Thymus (tissue), 11 donors: ENCODE measurements at regions not wholly inside any gene's neighbourhood (a gene's known extent, or its start where the extent isn't known, plus 50 kb on each side); places are given as distances from the start of the nearest gene placed in this dataset.

Source experiments
- DNase-seq, 9 donors: peaks; one replicate each; pipeline ENCODE4 v3.0.0-alpha.2; 2013; ENCODE audit warnings: low spot score in 9 of 9, low read depth in 6 of 9, missing footprints in 1 of 9
- H3K27ac ChIP-seq, 2 donors: one replicate each; pipeline ENCODE4 v1.5.1; 2013; ENCODE audit warnings: control low read depth in 1 of 2, low read depth in 1 of 2, low read length in 1 of 2, mild to moderate bottlenecking in 1 of 2, moderate library complexity in 1 of 2
- H3K27me3 ChIP-seq, 2 donors: one replicate each; pipeline ENCODE4 v1.5.1; 2013; ENCODE audit warnings: low read length in 1 of 2; ENCODE audit not compliant: control insufficient read depth in 2 of 2, insufficient read depth in 1 of 2
- H3K36me3 ChIP-seq, 2 donors: one replicate each; pipeline ENCODE4 v1.5.1; 2013; ENCODE audit warnings: low read length in 1 of 2, mild to moderate bottlenecking in 1 of 2, moderate library complexity in 1 of 2; ENCODE audit not compliant: control insufficient read depth in 2 of 2, insufficient read depth in 2 of 2
- H3K4me1 ChIP-seq, 2 donors: one replicate each; pipeline ENCODE4 v1.5.1; 2013; ENCODE audit warnings: low read length in 2 of 2; ENCODE audit not compliant: control insufficient read depth in 2 of 2, insufficient read depth in 2 of 2
- H3K4me3 ChIP-seq, 2 donors: one replicate each; pipeline ENCODE4 v1.5.1; 2013; ENCODE audit warnings: low read length in 2 of 2, control low read depth in 1 of 2, mild to moderate bottlenecking in 1 of 2
- H3K9me3 ChIP-seq, 2 donors: one replicate each; pipeline ENCODE4 v1.5.1; 2013; ENCODE audit warnings: low read length in 1 of 2, mild to moderate bottlenecking in 1 of 2; ENCODE audit not compliant: control insufficient read depth in 2 of 2, insufficient read depth in 1 of 2
- WGBS: extraction: QIAGEN DNeasy Blood & Tissue Kit; methylation state at CpG from one replicate; pipeline ENCODE4 v1.1.7; 2013; 5-methylcytosine and 5-hydroxymethylcytosine counted together
- donor health status: healthy.

DNA sequence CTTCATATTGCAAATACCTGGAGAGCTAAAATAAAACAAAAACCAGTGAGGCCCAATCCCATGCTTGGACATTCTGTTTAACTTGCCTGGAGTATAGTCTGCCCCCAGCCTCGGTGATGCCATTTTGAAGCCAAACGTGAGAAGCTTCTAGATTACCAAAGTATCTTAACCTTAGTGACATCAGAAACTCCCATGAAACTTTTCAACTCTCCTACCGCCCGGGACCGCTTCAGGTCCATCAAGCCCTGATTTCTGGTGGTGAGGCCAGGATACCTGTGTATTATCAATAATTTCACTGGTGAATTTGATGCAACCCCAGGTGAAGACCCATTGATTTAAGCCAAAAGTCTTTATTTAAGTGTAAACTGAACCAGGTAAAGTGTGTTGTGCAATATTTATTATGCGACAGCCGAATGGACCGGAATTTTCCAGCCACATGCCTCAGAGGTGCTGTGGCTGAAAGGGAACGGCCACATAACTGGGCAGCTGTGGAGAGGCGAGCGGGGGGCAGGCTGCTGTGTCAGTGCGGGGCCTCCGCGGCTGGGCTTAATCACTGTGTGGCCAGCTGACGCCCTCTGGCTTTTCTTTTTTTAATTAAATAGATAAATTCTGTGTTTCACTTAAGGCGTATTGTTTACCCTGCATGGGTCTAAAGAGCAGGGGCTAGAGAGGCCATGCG, 385.5 kb upstream of the B3GAT1 start:
- no peaks in the 10 kb centered on the region for H3K9me3 ChIP-seq
- 95% methylated on average over 17 of the region's 17 CpGs for WGBS
- H3K27me3 ChIP-seq = no peaks in the 10 kb centered on the region
- no peak overlapping the region for H3K4me3 ChIP-seq
- no peaks in the 10 kb centered on the region for H3K4me1 ChIP-seq
- no peaks in the 10 kb centered on the region for H3K36me3 ChIP-seq
- no peak overlapping the region for H3K27ac ChIP-seq
- no peak for DNase-seq

DNA sequence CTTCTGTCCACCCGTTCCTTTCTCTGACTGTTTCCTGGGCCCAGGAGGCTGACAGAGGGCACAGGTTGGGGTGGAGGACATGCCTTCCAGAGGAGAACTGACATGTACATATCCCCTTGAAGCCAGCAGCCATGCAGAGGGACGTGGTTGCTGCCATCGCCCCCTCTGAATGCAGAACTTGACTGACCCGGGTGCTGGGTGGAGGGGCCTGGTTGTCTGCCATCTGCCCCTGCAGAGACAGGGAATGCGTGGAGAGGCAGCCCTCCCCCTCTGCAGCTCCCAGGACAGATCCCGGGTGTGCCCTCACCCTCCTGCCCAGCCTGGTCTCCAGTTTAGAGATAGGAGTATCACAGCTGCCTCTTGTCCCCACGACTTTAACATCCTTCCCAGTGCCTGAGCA, 383.0 kb upstream of the B3GAT1 start:
- H3K27me3 ChIP-seq = no peaks in the 10 kb centered on the region
- no peaks in the 10 kb centered on the region for H3K9me3 ChIP-seq
- H3K36me3 ChIP-seq = no peaks in the 10 kb centered on the region
- no peak overlapping the region for H3K4me3 ChIP-seq
- H3K4me1 ChIP-seq = no peaks in the 10 kb centered on the region
- no peak overlapping the region for H3K27ac ChIP-seq
- no peak for DNase-seq
- WGBS = 88% methylated on average over 7 of the region's 7 CpGs

DNA sequence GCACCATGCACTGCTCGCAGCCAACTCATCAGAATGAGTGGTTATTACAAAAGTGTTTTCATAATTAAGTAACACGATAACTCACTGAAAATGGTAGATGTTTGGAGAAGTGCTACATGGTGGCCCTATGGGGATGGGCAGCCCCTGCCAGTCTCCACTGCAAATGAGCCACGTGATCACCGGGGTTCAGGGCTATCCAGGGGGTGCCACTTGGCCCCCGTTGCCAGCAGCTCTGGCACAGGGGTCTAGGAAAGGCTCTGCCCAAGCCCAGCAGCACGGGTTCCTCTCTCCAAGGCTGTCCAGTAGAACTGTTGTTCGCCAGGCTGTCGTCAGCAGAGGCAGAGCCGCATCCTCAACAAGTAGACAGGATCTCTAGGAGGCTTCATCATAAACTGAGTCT, 382.1 kb upstream of the B3GAT1 start:
- Histone ChIP-seq H3K9me3 (no peaks in the 10 kb centered on the region), H3K27me3 (no peaks in the 10 kb centered on the region), H3K36me3 (no peaks in the 10 kb centered on the region), H3K27ac (no peak overlapping the region), H3K4me1 (no peaks in the 10 kb centered on the region), H3K4me3 (no peak overlapping the region)
- no peak for DNase-seq
- WGBS = 87% methylated on average over 9 of the region's 9 CpGs

DNA sequence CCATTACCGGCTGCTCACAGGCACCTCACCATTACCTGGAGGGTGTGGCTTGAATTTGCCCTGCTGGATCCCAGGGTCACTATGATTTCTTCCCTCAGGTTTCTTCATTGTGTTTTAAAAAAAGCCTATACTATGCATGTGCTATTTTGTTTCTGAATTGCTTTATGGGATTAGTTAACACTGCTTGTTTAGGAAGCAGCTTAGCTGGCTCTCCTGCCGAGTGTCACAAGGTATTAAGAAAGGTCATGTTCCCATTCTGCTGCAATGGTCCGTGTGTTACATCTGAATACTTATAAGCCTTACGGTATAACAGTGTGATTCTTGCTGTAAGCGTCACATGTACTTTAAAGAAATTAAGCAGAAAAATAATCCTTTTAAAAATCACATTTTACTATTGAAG, 380.6 kb upstream of the B3GAT1 start:
- DNase-seq = no peak
- no peaks in the 10 kb centered on the region for H3K9me3 ChIP-seq

DNA sequence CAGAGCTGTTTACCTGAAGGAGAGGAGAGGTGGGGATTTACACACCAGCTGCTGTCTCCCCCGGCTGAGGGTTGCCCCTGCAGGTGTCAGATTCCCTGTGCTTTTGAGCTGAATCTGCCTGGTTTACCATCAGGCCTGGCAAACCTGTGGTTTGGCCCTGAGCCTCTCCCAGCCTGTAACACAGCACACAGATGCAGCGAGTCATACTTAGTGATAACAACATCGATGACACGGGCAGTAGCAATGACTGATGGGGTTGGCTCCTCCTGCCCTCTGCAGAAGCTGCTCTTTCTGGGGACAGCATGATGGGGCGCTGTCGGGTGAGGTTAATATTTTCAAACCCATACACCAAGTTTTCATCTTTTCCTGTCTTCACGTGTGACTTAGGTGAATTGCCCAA, 380.0 kb upstream of the B3GAT1 start:
- 80% methylated on average over 7 of the region's 7 CpGs for WGBS
- no peak overlapping the region for H3K4me3 ChIP-seq
- no peak for DNase-seq
- H3K9me3 ChIP-seq = no peaks in the 10 kb centered on the region
- no peaks in the 10 kb centered on the region for H3K36me3 ChIP-seq
- no peak overlapping the region for H3K27ac ChIP-seq
- no peaks in the 10 kb centered on the region for H3K4me1 ChIP-seq
- H3K27me3 ChIP-seq = no peaks in the 10 kb centered on the region

More for the DNA sequence above, 380.6 kb upstream of the B3GAT1 start:
- no peak overlapping the region for H3K4me3 ChIP-seq
- WGBS = 89% methylated on average over 5 of the region's 5 CpGs
- H3K27me3 ChIP-seq = no peaks in the 10 kb centered on the region
- no peaks in the 10 kb centered on the region for H3K36me3 ChIP-seq
- no peak overlapping the region for H3K27ac ChIP-seq
- no peaks in the 10 kb centered on the region for H3K4me1 ChIP-seq

DNA sequence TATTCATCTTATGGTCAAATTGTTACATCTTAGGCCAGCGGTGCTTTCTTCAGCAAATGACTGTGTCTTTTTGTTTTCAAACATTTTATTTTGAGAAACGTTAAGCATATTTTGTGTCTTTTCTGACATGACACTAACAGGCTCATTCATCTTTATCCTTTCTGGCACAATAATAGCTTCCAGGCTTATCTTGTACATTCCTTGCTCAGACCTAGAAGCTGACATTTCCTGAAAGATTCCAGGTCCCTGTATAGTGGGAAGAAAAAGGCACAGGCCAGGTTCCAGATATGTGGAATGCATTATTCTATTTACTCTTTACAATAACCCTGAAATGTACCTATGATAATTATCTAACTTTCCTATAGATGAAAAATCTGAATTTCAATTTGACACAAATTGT, 379.1 kb upstream of the B3GAT1 start:
- no peak overlapping the region for H3K4me3 ChIP-seq
- DNase-seq = no peak
- H3K27me3 ChIP-seq = no peaks in the 10 kb centered on the region
- no peaks in the 10 kb centered on the region for H3K4me1 ChIP-seq
- H3K27ac ChIP-seq = no peak overlapping the region
- H3K36me3 ChIP-seq = no peaks in the 10 kb centered on the region
- WGBS = 46% methylated on average over 2 of the region's 2 CpGs
- H3K9me3 ChIP-seq = no peaks in the 10 kb centered on the region

DNA sequence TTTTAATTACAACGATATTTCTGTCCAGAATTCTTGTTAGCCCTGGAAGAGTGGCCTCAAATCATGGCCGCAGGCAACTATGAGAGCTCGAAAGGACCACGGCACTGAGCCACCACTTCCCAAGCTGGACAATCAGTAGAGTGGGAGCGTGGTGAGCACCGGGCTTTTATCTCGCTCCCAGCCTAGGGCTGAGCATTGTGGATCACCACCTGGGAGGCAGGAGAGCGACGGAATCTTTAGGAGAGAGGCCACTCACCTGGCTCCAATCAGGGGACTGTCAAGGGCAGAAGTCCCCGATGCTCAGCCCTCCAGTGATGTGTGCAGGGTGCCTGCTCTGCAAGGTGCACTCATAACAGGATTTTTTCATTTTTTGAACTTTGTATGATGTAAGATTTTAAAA, 377.1 kb upstream of the B3GAT1 start:
- Histone ChIP-seq H3K36me3 (no peaks in the 10 kb centered on the region), H3K9me3 (no peaks in the 10 kb centered on the region), H3K27me3 (no peaks in the 10 kb centered on the region), H3K4me3 (no peak overlapping the region), H3K27ac (no peak overlapping the region), H3K4me1 (no peaks in the 10 kb centered on the region)
- 94% methylated on average over 10 of the region's 10 CpGs for WGBS
- no peak for DNase-seq

DNA sequence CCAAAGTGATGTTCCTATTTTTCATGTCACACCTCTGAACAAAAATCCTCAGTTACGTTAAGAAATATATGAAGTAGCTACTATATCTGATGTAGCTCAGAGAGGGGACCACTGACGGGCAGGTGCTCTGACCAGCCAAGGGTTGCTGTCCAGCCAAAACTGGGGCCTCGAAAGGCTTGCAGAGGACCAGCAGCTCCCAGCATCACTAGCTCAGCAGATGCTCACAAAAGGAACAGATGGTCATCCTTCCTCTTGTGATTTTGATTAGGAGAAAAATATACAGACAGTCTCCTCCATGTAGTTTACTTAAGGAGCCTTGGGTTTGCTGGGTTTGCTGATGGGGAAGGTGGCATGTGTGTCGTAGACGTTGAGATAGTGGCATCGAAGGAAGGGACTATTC, 374.6 kb upstream of the B3GAT1 start:
- Histone ChIP-seq H3K4me3 (no peak overlapping the region), H3K4me1 (no peaks in the 10 kb centered on the region), H3K36me3 (no peaks in the 10 kb centered on the region), H3K27ac (no peak overlapping the region), H3K9me3 (no peaks in the 10 kb centered on the region), H3K27me3 (no peaks in the 10 kb centered on the region)
- 92% methylated on average over 6 of the region's 6 CpGs for WGBS
- DNase-seq = no peak

DNA sequence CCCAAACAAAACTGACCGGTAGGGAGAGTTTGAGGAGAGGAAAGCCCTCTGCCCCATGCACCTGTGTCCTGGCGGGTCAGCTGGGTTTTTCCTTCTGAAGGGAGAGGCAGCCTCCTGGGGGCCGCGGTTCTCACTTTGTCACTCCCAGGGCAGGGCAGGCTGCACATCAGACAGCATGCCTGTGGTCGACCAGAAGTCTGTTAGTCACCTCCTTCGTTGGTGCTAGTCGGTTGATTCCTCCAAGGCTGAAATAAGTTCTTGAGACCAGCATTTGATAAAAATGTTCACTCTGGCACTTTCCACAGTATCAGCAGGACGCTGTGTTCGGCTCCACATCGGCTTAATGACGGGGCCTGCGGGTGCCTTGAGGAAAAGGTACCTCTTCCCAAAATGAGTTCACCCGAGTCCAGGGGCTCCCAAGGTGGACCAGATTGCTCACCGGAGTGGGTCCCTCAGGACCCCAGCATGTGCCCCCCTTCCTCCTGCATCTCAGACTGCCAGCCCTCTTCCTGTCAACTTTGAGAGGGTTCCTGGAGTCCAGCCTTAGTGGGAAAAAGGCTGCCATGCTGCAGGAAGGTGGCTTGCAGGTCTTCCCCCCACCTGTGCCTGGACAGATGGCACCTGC, 373.7 kb upstream of the B3GAT1 start:
- Histone ChIP-seq H3K36me3 (no peaks in the 10 kb centered on the region), H3K9me3 (no peaks in the 10 kb centered on the region), H3K4me3 (no peak overlapping the region), H3K27me3 (no peaks in the 10 kb centered on the region), H3K4me1 (no peaks in the 10 kb centered on the region), H3K27ac (no peak overlapping the region)
- DNase-seq = no peak
- 92% methylated on average over 14 of the region's 14 CpGs for WGBS
